Lower leg skin (tissue), 3 donors: ENCODE measurements at regions not wholly inside any gene's neighbourhood (a gene's known extent, or its start where the extent isn't known, plus 50 kb on each side); places are given as distances from the start of the nearest gene placed in this dataset.
"Not testable (repeated sequence)": the region's sequence is repeated elsewhere in the genome, so short reads cannot be mapped to it uniquely, and the experiment has no call there.

Experiments used
- POLR2A ChIP-seq, 2 donors: fragments of 450-650 bp; IDR thresholded peaks; one replicate each; pipeline ENCODE4 v1.6.1; 2016 to 2017; ENCODE audit warnings: antibody characterized with exemption in 2 of 2, mild to moderate bottlenecking in 1 of 2, moderate library complexity in 1 of 2
- TF ChIP-seq, protein P1 (sequence below), 3 donors: fragments of 450-650 bp; IDR thresholded peaks; one replicate each; pipeline ENCODE4 v1.5.1; 2016; ENCODE audit warnings: antibody characterized with exemption in 3 of 3, mild to moderate bottlenecking in 3 of 3, moderate library complexity in 2 of 3

GRCh38 chr11:81227409-81227808, 1506.3 kb downstream of the FAM181B start:
- TF ChIP-seq, protein P1, sequence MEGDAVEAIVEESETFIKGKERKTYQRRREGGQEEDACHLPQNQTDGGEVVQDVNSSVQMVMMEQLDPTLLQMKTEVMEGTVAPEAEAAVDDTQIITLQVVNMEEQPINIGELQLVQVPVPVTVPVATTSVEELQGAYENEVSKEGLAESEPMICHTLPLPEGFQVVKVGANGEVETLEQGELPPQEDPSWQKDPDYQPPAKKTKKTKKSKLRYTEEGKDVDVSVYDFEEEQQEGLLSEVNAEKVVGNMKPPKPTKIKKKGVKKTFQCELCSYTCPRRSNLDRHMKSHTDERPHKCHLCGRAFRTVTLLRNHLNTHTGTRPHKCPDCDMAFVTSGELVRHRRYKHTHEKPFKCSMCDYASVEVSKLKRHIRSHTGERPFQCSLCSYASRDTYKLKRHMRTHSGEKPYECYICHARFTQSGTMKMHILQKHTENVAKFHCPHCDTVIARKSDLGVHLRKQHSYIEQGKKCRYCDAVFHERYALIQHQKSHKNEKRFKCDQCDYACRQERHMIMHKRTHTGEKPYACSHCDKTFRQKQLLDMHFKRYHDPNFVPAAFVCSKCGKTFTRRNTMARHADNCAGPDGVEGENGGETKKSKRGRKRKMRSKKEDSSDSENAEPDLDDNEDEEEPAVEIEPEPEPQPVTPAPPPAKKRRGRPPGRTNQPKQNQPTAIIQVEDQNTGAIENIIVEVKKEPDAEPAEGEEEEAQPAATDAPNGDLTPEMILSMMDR (IDR thresholded peaks at IDR 0.05), result not testable (repeated sequence)
- not testable (repeated sequence) for TF ChIP-seq POLR2A (IDR thresholded peaks at IDR 0.05)
